NCI-H446 treated with DMSO at 0.1 percent for 48 hours (cell line): ENCODE measurements at regions not wholly inside any gene's neighbourhood (a gene's known extent, or its start where the extent isn't known, plus 50 kb on each side); places are given as distances from the start of the nearest gene placed in this dataset.
"Not testable (repeated sequence)": the region's sequence is repeated elsewhere in the genome, so short reads cannot be mapped to it uniquely, and the experiment has no call there.

Source experiments
- DNase-seq: peaks from one replicate; lab custom pipeline; 2025; lab: John Stamatoyannopoulos, UW

GRCh38 chr12:47373554-47374150 is 293.9 kb upstream of the AMIGO2 start:
- no peak for DNase-seq

- DNase-seq: no peak
Observed at GRCh38 chr12:47370421-47370820, 290.7 kb upstream of the AMIGO2 start.

GRCh38 chr12:47369085-47369484 is 289.3 kb upstream of the AMIGO2 start:
- no peak for DNase-seq

- no peak for DNase-seq
Observed at GRCh38 chr12:47367912-47368537, 288.3 kb upstream of the AMIGO2 start.

- no peak for DNase-seq
Observed at GRCh38 chr12:47366579-47366978, 286.8 kb upstream of the AMIGO2 start.

- DNase-seq: no peak
Observed at GRCh38 chr12:47366157-47366556, 286.4 kb upstream of the AMIGO2 start.

- DNase-seq: not testable (repeated sequence)
Observed at GRCh38 chr12:47365443-47366076, 285.8 kb upstream of the AMIGO2 start.

GRCh38 chr12:47364261-47364660 is 284.5 kb upstream of the AMIGO2 start:
- DNase-seq: no peak

- no peak for DNase-seq
Observed at GRCh38 chr12:47362126-47362705, 282.5 kb upstream of the AMIGO2 start.

GRCh38 chr12:47361389-47362021 is 281.7 kb upstream of the AMIGO2 start:
- no peak for DNase-seq

- peak; percentile 84 for DNase-seq
Observed at GRCh38 chr12:47360771-47361388, 281.1 kb upstream of the AMIGO2 start.

GRCh38 chr12:47360093-47360480 is 280.3 kb upstream of the AMIGO2 start:
- DNase-seq: no peak

GRCh38 chr12:47359310-47360092 is 279.7 kb upstream of the AMIGO2 start:
- no peak for DNase-seq

GRCh38 chr12:47357006-47357405 is 277.2 kb upstream of the AMIGO2 start:
- not testable (repeated sequence) for DNase-seq

- no peak for DNase-seq
Observed at GRCh38 chr12:47356129-47356700, 276.5 kb upstream of the AMIGO2 start.

- DNase-seq: no peak
Observed at GRCh38 chr12:47353508-47353907, 273.7 kb upstream of the AMIGO2 start.

GRCh38 chr12:47352067-47352466 is 272.3 kb upstream of the AMIGO2 start:
- no peak for DNase-seq

- DNase-seq: no peak
Observed at GRCh38 chr12:47351526-47351925, 271.8 kb upstream of the AMIGO2 start.

- DNase-seq: no peak
Observed at GRCh38 chr12:47350062-47350408, 270.3 kb upstream of the AMIGO2 start.

- no peak for DNase-seq
Observed at GRCh38 chr12:47349137-47350061, 269.6 kb upstream of the AMIGO2 start.
